AG04450 (cell line): ENCODE measurements at regions not wholly inside any gene's neighbourhood (a gene's known extent, or its start where the extent isn't known, plus 50 kb on each side); places are given as distances from the start of the nearest gene placed in this dataset.

Experiments used
- CTCF ChIA-PET: fragments of 300-600, 350-600 bp; formaldehyde crosslinking; extraction: SDS; loops from one replicate; lab custom pipeline; 2022; ENCODE audit warnings: antibody characterized with exemption, inconsistent platforms; lab: Charles Lee
- POLR2A ChIA-PET: fragments of 350-600 bp; formaldehyde crosslinking; extraction: SDS; loops from one replicate; lab custom pipeline; 2021; ENCODE audit warnings: antibody characterized with exemption, inconsistent platforms; lab: Yijun Ruan, JAX
- DNase-seq: peaks from one replicate; pipeline ENCODE4 v3.0.0-alpha.2; 2011; ENCODE audit warnings: low read depth, low spot score
- H3K27ac ChIP-seq: one replicate; pipeline ENCODE4 v1.5.1; 2012; ENCODE audit warnings: low read depth, low read length, control low read depth
- H3K27me3 ChIP-seq: one replicate; pipeline ENCODE4 v1.6.0; 2012; ENCODE audit warnings: low read length; ENCODE audit not compliant: control insufficient read depth, insufficient read depth
- H3K4me3 ChIP-seq: 2 replicates; pipeline ENCODE4 v1.5.1; 2011; ENCODE audit warnings: mild to moderate bottlenecking, low read depth, low read length, control low read depth
- H3K9me3 ChIP-seq: 2 replicates; pipeline ENCODE4 v1.5.1; 2012; ENCODE audit warnings: low read length; ENCODE audit not compliant: control insufficient read depth, insufficient read depth
- CTCF ChIP-seq: IDR thresholded peaks from 2 replicates; pipeline ENCODE4 v1.5.1; 2011; ENCODE audit warnings: low read depth, low read length, control low read depth, inconsistent platforms

- peaks cover 20% of the 10 kb centered on the region for H3K27me3 ChIP-seq
- DNase-seq = no peak
- H3K27ac ChIP-seq = no peak overlapping the region
- ChIA-PET CTCF (interaction anchor here (0.9 to 8.9 kb wide), 5 partner anchors 10 to 115 kb away, joined by 3 to 127 read pairs (median 3); no protein-coding TSS in a partner anchor), POLR2A (no interaction called here)
- no peak overlapping the region for H3K4me3 ChIP-seq
- H3K9me3 ChIP-seq = no peaks in the 10 kb centered on the region
- no peak for TF ChIP-seq CTCF
Measured at GRCh38 chr1:53394306-53394705, 64.9 kb upstream of the DMRTB1 start.

- POLR2A ChIA-PET = no interaction called here
- Histone ChIP-seq H3K4me3 (no peak overlapping the region), H3K9me3 (no peaks in the 10 kb centered on the region), H3K27me3 (peaks cover 20% of the 10 kb centered on the region), H3K27ac (no peak overlapping the region)
- DNase-seq = no peak
- TF ChIP-seq CTCF = no peak
- CTCF ChIA-PET = interaction anchor here (8.9 kb wide), 1 partner anchor 116 kb away, joined by 127 read pairs; no protein-coding TSS in a partner anchor
Measured at GRCh38 chr1:53395671-53396215, 63.5 kb upstream of the DMRTB1 start.

GRCh38 chr1:53396573-53397268 is 62.5 kb upstream of the DMRTB1 start:
- ChIA-PET CTCF (interaction anchor here (0.6 to 8.9 kb wide), 2 partner anchors 47 to 117 kb away, joined by 3 to 127 read pairs; no protein-coding TSS in a partner anchor), POLR2A (no interaction called here)
- DNase-seq = no peak
- TF ChIP-seq CTCF = no peak
- Histone ChIP-seq H3K4me3 (no peak overlapping the region), H3K27me3 (peaks cover 20% of the 10 kb centered on the region), H3K9me3 (no peaks in the 10 kb centered on the region), H3K27ac (no peak overlapping the region)

- H3K9me3 ChIP-seq = peaks cover 5% of the 10 kb centered on the region; the same call in 1 of the 2 replicates
- no peak for DNase-seq
- CTCF ChIA-PET = interaction anchor here (1.6 kb wide), 1 partner anchor 120 kb away, joined by 5 read pairs; no protein-coding TSS in a partner anchor
- no peak overlapping the region for H3K4me3 ChIP-seq
- no peak overlapping the region for H3K27ac ChIP-seq
- POLR2A ChIA-PET = interaction anchor here (0.7 kb wide), 1 partner anchor 15 kb away, joined by 3 read pairs; no protein-coding TSS in a partner anchor
- H3K27me3 ChIP-seq = peaks cover 30% of the 10 kb centered on the region
- TF ChIP-seq CTCF = no peak
Measured at GRCh38 chr1:53398091-53398490, 61.1 kb upstream of the DMRTB1 start.
